GM23338 (cell line): ENCODE measurements at regions not wholly inside any gene's neighbourhood (a gene's known extent, or its start where the extent isn't known, plus 50 kb on each side); places are given as distances from the start of the nearest gene placed in this dataset.

Experiments
- JUNB ChIP-seq: IDR thresholded peaks from one replicate; pipeline ENCODE4 v1.6.1; 2016; ENCODE audit warnings: antibody characterized with exemption; ENCODE audit not compliant: unreplicated experiment
- TF ChIP-seq, protein P1 (sequence below), 2 experiments: fragments of 200-600 bp in 1 of 2; sonication (generic) in 1 of 2; conservative IDR thresholded peaks; 2 replicates each; pipeline versions ENCODE4 v1.5.1 to v1.6.1; 2016 to 2017; ENCODE audit warnings: antibody characterized with exemption in 2 of 2, low read depth in 2 of 2, mild to moderate bottlenecking in 2 of 2, moderate library complexity in 1 of 2
- TF ChIP-seq, protein P2 (sequence below): IDR thresholded peaks from one replicate; pipeline ENCODE4 v1.6.1; 2018; ENCODE audit warnings: antibody characterized with exemption; ENCODE audit not compliant: unreplicated experiment

DNA sequence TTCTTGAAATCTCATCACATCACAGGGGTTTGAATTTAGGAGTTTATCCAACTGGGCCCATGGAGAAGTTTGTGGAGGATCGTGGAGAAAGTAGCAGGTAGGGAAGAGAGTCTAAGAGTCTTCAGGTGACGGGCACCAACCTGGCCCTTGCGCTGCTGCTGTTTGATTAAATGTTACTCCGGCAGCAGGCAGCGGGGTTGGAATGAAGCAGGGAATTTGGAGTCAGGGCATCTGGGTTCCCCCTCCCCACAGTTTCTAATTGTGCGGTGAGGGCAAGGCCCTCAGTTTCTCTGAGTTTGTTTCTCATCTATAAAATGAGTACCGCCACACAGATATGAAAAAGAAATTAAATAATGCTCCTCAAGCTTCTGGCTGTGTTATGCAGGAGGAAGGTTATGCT, 182.9 kb upstream of the RGMA start:
- TF ChIP-seq, protein P1, sequence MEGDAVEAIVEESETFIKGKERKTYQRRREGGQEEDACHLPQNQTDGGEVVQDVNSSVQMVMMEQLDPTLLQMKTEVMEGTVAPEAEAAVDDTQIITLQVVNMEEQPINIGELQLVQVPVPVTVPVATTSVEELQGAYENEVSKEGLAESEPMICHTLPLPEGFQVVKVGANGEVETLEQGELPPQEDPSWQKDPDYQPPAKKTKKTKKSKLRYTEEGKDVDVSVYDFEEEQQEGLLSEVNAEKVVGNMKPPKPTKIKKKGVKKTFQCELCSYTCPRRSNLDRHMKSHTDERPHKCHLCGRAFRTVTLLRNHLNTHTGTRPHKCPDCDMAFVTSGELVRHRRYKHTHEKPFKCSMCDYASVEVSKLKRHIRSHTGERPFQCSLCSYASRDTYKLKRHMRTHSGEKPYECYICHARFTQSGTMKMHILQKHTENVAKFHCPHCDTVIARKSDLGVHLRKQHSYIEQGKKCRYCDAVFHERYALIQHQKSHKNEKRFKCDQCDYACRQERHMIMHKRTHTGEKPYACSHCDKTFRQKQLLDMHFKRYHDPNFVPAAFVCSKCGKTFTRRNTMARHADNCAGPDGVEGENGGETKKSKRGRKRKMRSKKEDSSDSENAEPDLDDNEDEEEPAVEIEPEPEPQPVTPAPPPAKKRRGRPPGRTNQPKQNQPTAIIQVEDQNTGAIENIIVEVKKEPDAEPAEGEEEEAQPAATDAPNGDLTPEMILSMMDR (conservative IDR thresholded peaks at IDR 0.05; ENCODE audit: low read depth in 2 of 2) = no peak
- TF ChIP-seq, protein P2, sequence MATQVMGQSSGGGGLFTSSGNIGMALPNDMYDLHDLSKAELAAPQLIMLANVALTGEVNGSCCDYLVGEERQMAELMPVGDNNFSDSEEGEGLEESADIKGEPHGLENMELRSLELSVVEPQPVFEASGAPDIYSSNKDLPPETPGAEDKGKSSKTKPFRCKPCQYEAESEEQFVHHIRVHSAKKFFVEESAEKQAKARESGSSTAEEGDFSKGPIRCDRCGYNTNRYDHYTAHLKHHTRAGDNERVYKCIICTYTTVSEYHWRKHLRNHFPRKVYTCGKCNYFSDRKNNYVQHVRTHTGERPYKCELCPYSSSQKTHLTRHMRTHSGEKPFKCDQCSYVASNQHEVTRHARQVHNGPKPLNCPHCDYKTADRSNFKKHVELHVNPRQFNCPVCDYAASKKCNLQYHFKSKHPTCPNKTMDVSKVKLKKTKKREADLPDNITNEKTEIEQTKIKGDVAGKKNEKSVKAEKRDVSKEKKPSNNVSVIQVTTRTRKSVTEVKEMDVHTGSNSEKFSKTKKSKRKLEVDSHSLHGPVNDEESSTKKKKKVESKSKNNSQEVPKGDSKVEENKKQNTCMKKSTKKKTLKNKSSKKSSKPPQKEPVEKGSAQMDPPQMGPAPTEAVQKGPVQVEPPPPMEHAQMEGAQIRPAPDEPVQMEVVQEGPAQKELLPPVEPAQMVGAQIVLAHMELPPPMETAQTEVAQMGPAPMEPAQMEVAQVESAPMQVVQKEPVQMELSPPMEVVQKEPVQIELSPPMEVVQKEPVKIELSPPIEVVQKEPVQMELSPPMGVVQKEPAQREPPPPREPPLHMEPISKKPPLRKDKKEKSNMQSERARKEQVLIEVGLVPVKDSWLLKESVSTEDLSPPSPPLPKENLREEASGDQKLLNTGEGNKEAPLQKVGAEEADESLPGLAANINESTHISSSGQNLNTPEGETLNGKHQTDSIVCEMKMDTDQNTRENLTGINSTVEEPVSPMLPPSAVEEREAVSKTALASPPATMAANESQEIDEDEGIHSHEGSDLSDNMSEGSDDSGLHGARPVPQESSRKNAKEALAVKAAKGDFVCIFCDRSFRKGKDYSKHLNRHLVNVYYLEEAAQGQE = no peak
- no peak for TF ChIP-seq JUNB
